Middle frontal gyrus (tissue), 1 donor: ENCODE measurements at regions not wholly inside any gene's neighbourhood (a gene's known extent, or its start where the extent isn't known, plus 50 kb on each side); places are given as distances from the start of the nearest gene placed in this dataset.

Experiments
- DNase-seq: peaks from one replicate; pipeline ENCODE4 v3.0.0-alpha.2; 2015; ENCODE audit warnings: low spot score; ENCODE audit errors: extremely low spot score

DNA sequence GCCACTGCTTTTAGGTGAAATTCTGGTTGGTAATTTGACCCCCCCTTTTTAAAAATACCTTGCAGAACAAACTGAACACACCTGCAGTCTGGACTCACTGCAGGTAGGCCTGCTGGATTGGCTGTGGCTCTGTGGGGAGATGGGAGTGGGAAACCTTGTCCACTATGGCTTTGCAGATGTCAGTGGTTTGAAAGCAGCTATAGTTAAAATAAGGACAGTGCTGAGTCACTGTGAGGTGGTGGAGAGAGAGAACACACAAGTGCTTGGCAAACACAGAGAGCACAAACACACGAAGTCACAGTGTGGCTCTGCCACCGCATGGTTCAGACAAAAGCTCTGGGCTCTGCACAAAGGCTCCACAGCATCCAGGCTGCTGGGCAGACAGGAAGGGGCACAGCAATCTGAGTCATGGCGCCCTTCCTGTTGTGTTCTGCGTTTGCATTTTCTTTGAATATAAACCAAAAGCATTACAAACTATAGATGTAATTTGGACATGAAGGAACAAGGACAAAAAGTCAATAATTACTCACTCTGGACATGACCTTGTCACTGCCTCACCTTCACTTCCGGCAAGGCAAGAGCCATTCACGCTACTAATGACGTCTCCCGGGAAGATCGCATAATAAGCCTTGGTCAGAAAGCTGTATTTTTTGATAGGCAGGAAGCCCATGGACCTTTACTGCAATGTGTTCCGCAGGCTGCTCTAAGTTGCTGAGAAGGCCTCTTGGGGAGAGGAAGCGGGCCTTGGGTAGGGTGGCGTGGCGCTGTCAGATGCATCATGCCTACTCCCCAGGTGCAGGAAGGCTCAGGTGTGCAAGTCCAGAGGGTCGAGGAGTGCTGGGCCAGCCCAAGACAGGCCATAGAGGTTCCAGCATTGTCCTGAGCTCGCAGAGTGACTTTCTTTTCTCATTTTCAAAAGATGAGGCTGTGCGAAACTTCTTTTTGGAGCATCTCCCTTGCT, 60.1 kb upstream of the MED9 start:
- DNase-seq: no peak

DNA sequence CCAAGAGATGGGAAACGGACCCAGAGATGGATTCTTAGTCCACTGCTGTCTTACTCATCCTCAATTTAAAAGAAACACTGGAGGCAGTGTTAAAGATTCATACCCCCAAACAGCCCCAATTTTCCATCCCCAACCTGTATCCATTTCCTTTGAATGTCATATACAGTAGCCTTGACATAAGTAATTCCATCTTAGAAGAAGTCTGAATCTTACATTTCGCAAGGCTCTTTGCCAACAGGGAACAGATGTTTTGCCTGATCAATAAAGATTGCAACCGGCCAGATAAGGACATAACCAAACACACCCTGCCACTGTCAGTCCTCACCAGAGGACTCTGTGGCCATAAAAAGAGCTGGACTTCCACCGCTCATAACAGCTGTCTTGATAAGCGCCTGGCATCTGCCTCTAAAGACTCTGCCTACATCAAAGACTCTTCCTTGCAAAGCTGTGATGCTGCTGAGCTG, 59.0 kb upstream of the MED9 start:
- no peak for DNase-seq

DNA sequence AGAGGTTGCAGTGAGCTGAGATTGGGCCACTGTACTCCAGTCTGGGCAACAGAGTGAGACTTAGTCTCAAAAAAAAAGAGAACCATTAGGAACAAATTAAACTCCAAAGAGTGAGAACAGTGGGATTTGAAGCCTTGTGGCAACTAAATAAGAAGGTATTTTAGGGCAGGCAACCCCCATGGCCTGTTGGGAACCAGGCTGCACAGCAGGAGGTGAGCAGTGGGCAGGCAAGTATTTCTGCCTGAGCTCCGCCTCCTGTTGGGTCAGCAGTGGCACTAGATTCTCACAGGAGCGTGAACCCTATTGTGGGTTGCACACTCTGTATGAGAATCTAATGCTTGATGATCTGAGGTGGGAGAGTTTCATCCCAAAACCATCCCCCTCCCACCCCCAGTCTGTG, 57.6 kb upstream of the MED9 start:
- no peak for DNase-seq

DNA sequence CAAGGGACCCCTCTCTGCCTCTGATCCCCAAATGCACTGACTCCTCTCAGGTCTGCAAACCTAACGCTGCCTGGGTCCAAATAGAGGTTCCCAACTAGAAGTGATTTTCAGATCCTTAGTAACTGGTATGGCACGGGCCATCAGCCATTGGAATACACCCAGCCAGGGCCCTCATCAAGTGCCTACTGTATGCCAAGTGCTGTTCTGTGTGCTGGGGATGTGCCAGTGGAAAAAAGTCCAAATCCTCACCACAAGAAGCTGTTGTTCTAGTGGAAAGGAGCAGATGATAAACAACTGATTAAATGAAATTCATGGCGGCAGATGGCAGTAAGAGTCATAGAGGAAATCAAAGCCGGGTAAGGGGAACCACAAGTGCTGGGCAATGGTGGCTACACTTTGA, 57.2 kb upstream of the MED9 start:
- DNase-seq: peak; percentile 44

DNA sequence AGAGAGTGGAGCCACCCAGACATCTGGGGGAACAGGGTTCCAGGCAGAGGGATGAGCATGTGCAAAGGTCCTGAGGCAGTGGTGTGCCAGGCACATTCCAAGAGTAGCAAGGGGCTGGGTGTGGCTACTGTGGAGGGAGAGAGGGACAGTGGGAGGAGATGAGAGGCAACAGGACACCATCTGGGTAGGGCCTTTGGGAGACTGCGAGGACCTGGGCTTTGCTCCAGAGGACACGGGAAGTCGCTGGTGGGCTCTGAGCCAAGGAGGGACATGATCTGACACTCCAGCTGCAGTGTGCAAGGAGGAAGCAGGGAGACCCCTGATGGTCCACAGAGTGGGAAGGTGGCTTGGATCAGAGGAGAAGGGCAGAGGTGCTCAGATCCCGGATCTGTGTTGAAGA, 56.7 kb upstream of the MED9 start:
- DNase-seq: no peak

DNA sequence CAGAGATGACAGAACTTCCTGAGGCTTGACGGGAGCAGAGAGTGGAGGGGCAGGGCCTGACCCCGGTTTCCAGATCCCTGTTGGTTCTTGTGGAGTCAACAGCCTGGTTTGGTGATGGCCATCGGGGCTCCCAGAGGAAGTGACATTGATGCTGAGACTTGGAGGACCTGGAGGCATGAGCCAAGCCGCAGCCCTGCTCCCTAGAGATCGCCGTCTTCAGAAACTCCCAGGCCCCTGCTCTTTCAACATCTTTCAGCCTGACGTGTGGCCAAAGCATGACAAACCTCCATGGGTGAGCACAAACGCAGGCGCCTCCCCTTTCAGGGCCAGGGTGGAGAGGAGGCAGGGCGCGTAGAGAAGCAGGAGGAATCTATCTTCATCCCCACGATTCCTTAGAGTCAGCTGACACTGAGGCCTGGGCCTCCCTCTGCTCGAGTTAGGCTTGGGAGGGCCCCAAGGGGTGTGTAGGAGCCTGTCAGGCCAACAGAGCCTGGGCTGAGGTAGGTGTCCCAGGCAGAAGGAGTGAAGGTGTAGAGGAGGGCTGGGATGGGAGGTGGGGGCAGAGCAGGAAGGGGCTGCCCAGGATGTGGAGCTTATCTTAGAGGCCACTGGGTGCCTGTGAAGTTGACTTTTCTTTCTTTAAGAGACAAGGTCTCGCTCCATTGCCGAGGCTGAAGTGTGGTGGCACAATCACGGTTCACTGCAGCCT, 56.1 kb upstream of the MED9 start:
- no peak for DNase-seq

DNA sequence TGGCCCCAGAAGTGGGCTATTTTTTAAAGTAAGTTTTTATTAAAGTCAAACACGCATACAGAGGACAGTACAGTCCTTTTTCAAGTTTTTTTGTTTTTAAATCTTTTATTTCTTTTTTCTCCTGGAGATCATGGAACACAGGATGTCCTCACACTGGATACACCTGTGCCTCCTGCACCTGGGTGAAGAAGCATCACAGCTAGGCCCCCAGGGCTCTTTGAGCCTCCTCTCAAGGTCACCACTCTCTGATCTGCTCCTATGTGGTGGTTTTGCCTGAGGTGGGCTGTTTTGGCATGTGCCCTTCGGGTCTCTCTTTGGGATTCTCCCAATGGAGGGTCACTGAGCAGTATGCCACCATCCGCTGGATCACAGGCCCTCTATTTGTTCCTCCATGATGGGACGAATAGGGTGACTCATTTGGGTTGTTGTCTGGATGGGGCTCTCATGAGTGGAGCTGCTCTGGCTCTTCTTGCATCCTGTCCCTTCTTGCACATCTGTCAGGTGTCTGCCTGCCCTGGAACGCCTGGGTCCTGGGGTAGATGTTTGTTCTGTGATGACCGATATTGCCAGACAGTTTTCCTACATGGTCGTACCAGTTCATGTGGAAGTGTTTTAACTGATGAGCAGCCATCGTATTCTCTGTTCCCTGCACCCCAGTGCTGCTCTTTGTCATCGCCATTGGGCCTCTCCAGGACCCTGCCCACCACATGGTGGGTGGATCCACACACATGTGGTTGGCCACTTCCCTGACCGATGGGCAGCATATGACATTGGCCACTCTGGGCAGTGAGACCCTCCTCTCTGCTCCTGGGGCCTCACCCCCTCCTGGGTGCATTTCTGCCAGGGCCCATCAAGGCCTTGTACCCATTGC, 55.2 kb upstream of the MED9 start:
- no peak for DNase-seq

DNA sequence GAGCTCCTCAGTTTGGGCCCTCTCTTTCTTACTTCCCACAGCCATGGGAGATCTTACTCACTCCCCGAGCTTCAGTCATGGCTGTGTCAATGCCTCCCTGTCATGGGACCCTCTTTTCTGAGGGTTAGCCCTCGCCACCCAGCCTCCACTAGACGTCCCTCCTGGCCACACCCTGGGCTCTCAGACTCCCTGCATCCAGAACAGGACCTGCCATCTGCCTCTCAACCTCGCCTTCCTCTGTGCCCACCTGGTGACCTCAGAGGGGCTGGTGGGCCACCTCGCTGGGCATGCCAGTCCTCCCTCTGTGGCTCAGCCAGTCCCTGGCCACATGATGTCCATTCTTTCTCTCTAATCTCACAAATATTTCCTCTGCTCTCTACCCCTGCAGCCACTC, 54.6 kb upstream of the MED9 start:
- no peak for DNase-seq

DNA sequence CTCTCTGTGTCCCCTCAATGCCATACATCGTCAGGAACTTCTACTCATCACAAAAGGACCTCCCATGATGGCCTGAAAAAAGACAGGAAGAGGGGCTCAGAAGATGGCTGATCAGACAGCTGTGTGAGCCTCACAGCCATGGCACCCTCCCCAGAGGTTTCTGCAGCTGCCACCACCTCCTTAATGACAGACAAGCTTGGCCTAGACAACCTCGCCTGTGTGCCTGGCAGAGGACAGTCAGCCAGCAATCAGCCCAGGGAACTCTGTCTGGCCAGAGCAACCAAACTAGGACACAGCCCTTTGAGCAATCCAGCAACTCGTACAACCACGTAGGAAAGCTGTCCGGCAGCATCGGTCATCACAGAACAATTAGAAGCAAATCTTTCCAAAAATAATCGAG, 54.2 kb upstream of the MED9 start:
- no peak for DNase-seq

DNA sequence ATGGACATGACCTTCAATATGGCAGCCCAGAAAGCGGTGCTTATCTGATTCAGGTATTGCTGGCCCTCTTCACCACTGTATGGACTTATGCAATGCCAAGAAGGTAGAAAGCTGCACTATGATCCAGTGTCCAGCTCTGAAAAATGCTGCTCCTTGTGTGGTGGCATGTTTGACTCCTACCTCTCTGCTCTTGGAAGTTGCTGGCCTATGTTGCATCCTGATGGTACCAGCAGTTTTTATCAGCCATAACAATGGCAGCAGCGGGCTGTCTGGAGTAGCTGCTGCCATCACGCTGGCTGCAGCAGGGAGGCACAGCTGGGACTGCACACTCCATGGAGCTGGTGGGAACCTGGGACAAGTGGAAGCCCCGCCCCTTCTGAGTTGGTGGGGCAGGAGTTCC, 53.1 kb upstream of the MED9 start:
- no peak for DNase-seq

DNA sequence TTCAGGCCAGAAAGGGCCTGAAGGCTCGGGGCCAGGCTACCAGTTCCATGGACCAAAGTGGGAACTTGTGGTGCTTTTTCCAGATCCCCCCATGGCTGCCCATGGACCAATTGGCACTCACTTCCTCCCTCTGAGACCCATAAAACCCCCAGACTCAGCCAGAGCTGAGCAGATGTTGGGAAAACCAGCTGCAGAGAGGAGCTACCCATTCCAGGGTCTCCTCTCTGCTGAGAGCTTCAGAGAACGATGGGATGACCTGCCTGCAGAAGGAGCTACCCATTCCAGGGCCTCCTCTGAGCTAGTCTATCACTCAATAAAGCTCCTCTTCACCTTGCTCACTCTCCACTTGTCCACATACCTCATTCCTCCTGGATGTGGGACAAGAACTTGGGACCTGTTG, 52.2 kb upstream of the MED9 start:
- DNase-seq: no peak

DNA sequence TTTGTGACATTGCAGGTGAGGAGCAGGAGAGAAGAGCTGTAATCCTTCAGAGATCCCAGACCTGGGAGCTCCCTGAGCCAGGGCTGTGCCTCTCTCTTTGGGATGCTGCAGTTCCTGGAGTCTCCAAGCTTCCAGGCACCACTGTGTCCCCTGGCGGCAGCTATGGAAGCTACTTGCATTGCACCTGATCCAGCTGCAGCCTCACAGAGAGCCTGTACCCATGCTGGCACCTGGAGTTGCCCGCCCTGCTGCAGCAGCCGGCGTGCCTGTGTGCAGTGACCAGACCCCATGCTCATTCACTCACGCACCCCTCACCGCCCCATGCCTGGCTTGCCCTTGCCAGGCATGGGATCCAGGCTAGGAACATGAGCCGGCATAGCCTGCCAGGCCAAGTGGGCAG, 51.8 kb upstream of the MED9 start:
- DNase-seq: no peak

DNA sequence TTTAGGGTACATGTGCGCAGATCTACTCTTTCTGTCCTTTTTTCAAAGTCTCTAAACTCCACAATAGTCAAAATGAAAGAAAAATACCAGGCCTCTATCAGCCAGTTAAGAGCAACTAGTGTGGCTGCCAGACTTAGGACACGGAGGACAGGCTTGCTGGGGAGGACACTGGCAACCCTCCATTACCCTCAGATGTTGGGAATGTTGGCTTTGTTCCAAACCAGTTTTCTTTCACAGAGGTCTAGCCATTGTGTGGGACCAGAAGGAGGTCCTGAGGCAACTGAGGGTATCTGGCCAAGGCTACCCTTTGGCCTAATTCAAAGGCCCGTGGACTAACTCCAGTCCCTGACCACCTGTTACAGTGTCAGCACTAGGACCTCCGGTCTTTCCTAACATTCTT, 51.2 kb upstream of the MED9 start:
- DNase-seq: no peak

DNA sequence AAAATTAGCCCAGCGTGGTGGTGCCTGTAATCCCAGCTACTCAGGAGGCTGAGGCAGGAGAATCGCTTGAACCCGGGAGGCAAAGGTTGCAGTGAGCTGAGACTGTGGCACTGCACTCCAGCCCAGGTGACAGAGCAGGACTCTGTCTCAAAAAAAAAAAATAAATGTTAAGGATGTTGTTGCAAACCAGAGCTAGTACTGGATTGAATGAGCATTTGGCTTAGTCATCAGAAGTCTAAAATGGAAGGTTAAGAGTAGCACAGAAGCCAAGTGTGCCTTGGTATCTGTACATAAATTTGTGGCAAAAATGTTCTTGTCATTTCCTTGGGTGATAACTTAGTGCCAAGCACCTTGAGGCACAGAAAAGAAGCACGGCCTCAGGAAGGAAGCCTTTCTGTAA, 50.6 kb upstream of the MED9 start:
- no peak for DNase-seq
